IMR-90 (cell line): ENCODE measurements at regions not wholly inside any gene's neighbourhood (a gene's known extent, or its start where the extent isn't known, plus 50 kb on each side); places are given as distances from the start of the nearest gene placed in this dataset.
A peak's percentile ranks its signal among the peaks of the same experiment; 100 is the strongest.

Source experiments
- ATAC-seq: fragments of 200-7000 bp; cut with Tn5 transposase; 2 replicates; pipeline ENCODE4 v1.9.1; 2020; ENCODE audit warnings: low read depth, mild to moderate bottlenecking, moderate library complexity
- BruUV-seq: library from RNA; stranded (reverse); fragments of 400-500 nt; replicated peaks from 2 replicates; lab custom pipeline; 2021; lab: Mats Ljungman, UMichigan
- CTCF ChIA-PET: fragments of 300-600 bp; formaldehyde crosslinking; extraction: SDS; loops from one replicate; lab custom pipeline; 2021; ENCODE audit warnings: antibody characterized with exemption; lab: Yijun Ruan, JAX
- POLR2A ChIA-PET: fragments of 300-600 bp; sonication (Branson Sonifier 250); formaldehyde crosslinking; loops from one replicate; lab custom pipeline; 2022; ENCODE audit warnings: antibody characterized with exemption; ENCODE audit not compliant: unreplicated experiment; lab: Charles Lee
- DNase-seq: peaks from one replicate; pipeline ENCODE4 v3.0.0; 2013
- H2AFZ ChIP-seq: replicated peaks from 2 replicates; pipeline ENCODE3; 2013; ENCODE audit warnings: low read length, mild to moderate bottlenecking; ENCODE audit not compliant: poor library complexity
- H2AK5ac ChIP-seq: 2 replicates; pipeline ENCODE4 v1.6.1; 2013; ENCODE audit warnings: low read depth, low read length, inconsistent platforms
- H2AK9ac ChIP-seq: replicated peaks from 2 replicates; pipeline ENCODE3; 2013; ENCODE audit warnings: mild to moderate bottlenecking, low read depth, low read length, moderate library complexity; ENCODE audit not compliant: poor library complexity
- H2BK120ac ChIP-seq: 2 replicates; pipeline ENCODE4 v1.6.1; 2013; ENCODE audit warnings: low read depth, low read length, inconsistent platforms
- H2BK15ac ChIP-seq: 3 replicates; pipeline ENCODE4 v1.6.1; 2013; ENCODE audit warnings: low read depth, low read length, inconsistent platforms
- H2BK20ac ChIP-seq: 2 replicates; pipeline ENCODE4 v1.6.1; 2013; ENCODE audit warnings: low read depth, mild to moderate bottlenecking, inconsistent platforms, low read length, moderate library complexity
- H2BK5ac ChIP-seq: 2 replicates; pipeline ENCODE4 v1.6.1; 2013; ENCODE audit warnings: mild to moderate bottlenecking, low read depth, low read length, inconsistent platforms; ENCODE audit not compliant: poor library complexity, severe bottlenecking
- H3K14ac ChIP-seq: replicated peaks from 2 replicates; pipeline ENCODE4 v1.6.1; 2013; ENCODE audit warnings: low read depth, low read length, inconsistent platforms
- H3K18ac ChIP-seq: 2 replicates; pipeline ENCODE4 v1.6.1; 2013; ENCODE audit warnings: low read depth, low read length, control low read depth
- H3K23ac ChIP-seq: 2 replicates; pipeline ENCODE4 v1.6.1; 2013; ENCODE audit warnings: low read depth, low read length, inconsistent platforms
- H3K27ac ChIP-seq: 2 replicates; pipeline ENCODE4 v1.5.1; 2013; ENCODE audit warnings: mild to moderate bottlenecking, control low read depth, low read length; ENCODE audit not compliant: insufficient read depth
- H3K27me3 ChIP-seq: 2 replicates; pipeline ENCODE4 v1.6.1; 2013; ENCODE audit warnings: low read length; ENCODE audit not compliant: control insufficient read depth, insufficient read depth
- H3K36me3 ChIP-seq: 2 replicates; pipeline ENCODE4 v1.6.1; 2013; ENCODE audit warnings: low read length, mixed read lengths; ENCODE audit not compliant: control insufficient read depth, insufficient read depth
- H3K4ac ChIP-seq: 2 replicates; pipeline ENCODE4 v1.6.1; 2013; ENCODE audit warnings: low read depth, low read length, inconsistent platforms
- H3K4me1 ChIP-seq: 2 replicates; pipeline ENCODE4 v1.6.1; 2013; ENCODE audit warnings: low read length, mixed read lengths; ENCODE audit not compliant: control insufficient read depth, insufficient read depth
- H3K4me2 ChIP-seq: 2 replicates; pipeline ENCODE4 v1.6.1; 2013; ENCODE audit warnings: low read depth, mild to moderate bottlenecking, control low read depth, low read length, moderate library complexity
- H3K4me3 ChIP-seq: 2 replicates; pipeline ENCODE4 v1.5.1; 2013; ENCODE audit warnings: low read depth, mild to moderate bottlenecking, control low read depth, low read length, moderate library complexity; ENCODE audit not compliant: insufficient read depth
- H3K56ac ChIP-seq: 2 replicates; pipeline ENCODE4 v1.6.1; 2013; ENCODE audit warnings: low read length, inconsistent platforms; ENCODE audit not compliant: insufficient read depth; ENCODE audit errors: extremely low read depth
- H3K79me1 ChIP-seq, 2 experiments: 2 replicates each; pipeline ENCODE4 v1.6.1; 2013; ENCODE audit warnings: low read length in 2 of 2, inconsistent platforms in 1 of 2, low read depth in 1 of 2
- H3K9ac ChIP-seq: 2 replicates; pipeline ENCODE4 v1.6.1; 2013; ENCODE audit warnings: low read depth, low read length, control low read depth
- H3K9me1 ChIP-seq: 2 replicates; pipeline ENCODE4 v1.6.1; 2013; ENCODE audit warnings: low read length, inconsistent platforms; ENCODE audit not compliant: insufficient read depth
- H3K9me3 ChIP-seq: 2 replicates; pipeline ENCODE4 v1.6.1; 2013; ENCODE audit warnings: low read length; ENCODE audit not compliant: control insufficient read depth, insufficient read depth
- H4K20me1 ChIP-seq: 2 replicates; pipeline ENCODE4 v1.6.1; 2013; ENCODE audit warnings: low read length, inconsistent platforms; ENCODE audit not compliant: insufficient read depth
- H4K5ac ChIP-seq: 2 replicates; pipeline ENCODE4 v1.6.1; 2013; ENCODE audit warnings: mild to moderate bottlenecking, low read depth, low read length, control low read depth
- H4K8ac ChIP-seq, 2 experiments: 2 replicates each; pipeline ENCODE4 v1.6.1; 2013; ENCODE audit warnings: low read depth in 2 of 2, low read length in 2 of 2, control low read depth in 1 of 2, inconsistent platforms in 1 of 2
- H4K91ac ChIP-seq: 2 replicates; pipeline ENCODE4 v1.6.1; 2013; ENCODE audit warnings: low read depth, low read length, inconsistent platforms; ENCODE audit not compliant: insufficient read depth
- BHLHE40 ChIP-seq: fragments of 150-350 bp; IDR thresholded peaks from 2 replicates; pipeline ENCODE4 v1.6.1; 2016; ENCODE audit warnings: mild to moderate bottlenecking, low read depth, low read length
- CEBPB ChIP-seq: IDR thresholded peaks from 2 replicates; pipeline ENCODE4 v1.6.1; 2012; ENCODE audit warnings: low read depth, low read length, improper control_type of control experiment
- CHD1 ChIP-seq: IDR thresholded peaks from 2 replicates; pipeline ENCODE4 v1.6.1; 2012; ENCODE audit warnings: low read depth, low read length, improper control_type of control experiment
- CTCF ChIP-seq: conservative IDR thresholded peaks from 2 replicates; pipeline ENCODE4 v1.5.1; 2012; ENCODE audit warnings: mild to moderate bottlenecking, low read depth, low read length, improper control_type of control experiment
- ELK1 ChIP-seq: fragments of 150-350 bp; IDR thresholded peaks from 2 replicates; pipeline ENCODE4 v1.6.1; 2016; ENCODE audit warnings: low read depth, mild to moderate bottlenecking, low read length, moderate library complexity, borderline replicate concordance
- FOS ChIP-seq: fragments of 150-350 bp; IDR thresholded peaks from 2 replicates; pipeline ENCODE4 v1.6.1; 2016; ENCODE audit warnings: low read depth, low read length
- MAFK ChIP-seq: IDR thresholded peaks from 2 replicates; pipeline ENCODE4 v1.6.1; 2012; ENCODE audit warnings: low read depth, low read length, improper control_type of control experiment
- MAZ ChIP-seq: IDR thresholded peaks from 2 replicates; pipeline ENCODE4 v1.6.1; 2012; ENCODE audit warnings: low read depth, mild to moderate bottlenecking, low read length, improper control_type of control experiment, moderate library complexity, borderline replicate concordance
- MXI1 ChIP-seq: IDR thresholded peaks from 2 replicates; pipeline ENCODE4 v1.6.1; 2012; ENCODE audit warnings: low read depth, mild to moderate bottlenecking, low read length, moderate library complexity, borderline replicate concordance
- NFE2L2 ChIP-seq: fragments of 150-350 bp; IDR thresholded peaks from 2 replicates; pipeline ENCODE4 v1.6.1; 2016; ENCODE audit warnings: low read depth, mild to moderate bottlenecking, low read length
- POLR2A ChIP-seq: IDR thresholded peaks from 2 replicates; pipeline ENCODE4 v1.6.1; 2012; ENCODE audit warnings: mild to moderate bottlenecking, low read depth, low read length
- RCOR1 ChIP-seq: IDR thresholded peaks from 2 replicates; pipeline ENCODE4 v1.6.1; 2012; ENCODE audit warnings: mild to moderate bottlenecking, low read length, improper control_type of control experiment; ENCODE audit not compliant: insufficient replicate concordance
- RFX5 ChIP-seq: IDR thresholded peaks from 2 replicates; pipeline ENCODE4 v1.8.0; 2012; ENCODE audit warnings: low read depth, mild to moderate bottlenecking, low read length, moderate library complexity
- SMC3 ChIP-seq: fragments of 150-350 bp; IDR thresholded peaks from 2 replicates; pipeline ENCODE4 v1.6.1; 2016; ENCODE audit warnings: low read depth, mild to moderate bottlenecking, antibody characterized with exemption, low read length, moderate library complexity
- WGBS, 2 experiments: methylation state at CpG; one replicate each; pipeline versions ENCODE4 v1.1.5 to v1.1.7; 2013; ENCODE audit warnings: missing lambda C conversion rate in 2 of 2; ENCODE audit not compliant: insufficient read length in 1 of 2; ENCODE audit errors: extremely low coverage in 2 of 2; 5-methylcytosine and 5-hydroxymethylcytosine counted together
- dilution Hi-C: fragments of 300-500 bp; cut with HindIII; formaldehyde crosslinking; loops from one replicate; pipeline ENCODE4 v1.14.3; 2018; ENCODE audit warnings: low sequenced_read_pairs; ENCODE audit not compliant: unreplicated experiment
- in situ Hi-C: fragments of 300-500 bp; cut with MboI; formaldehyde crosslinking; loops from 3 replicates; pipeline ENCODE4 v1.14.3; 2019; ENCODE audit warnings: low sequenced_read_pairs, inconsistent platforms, mixed read lengths
- intact Hi-C: fragments of 100-400 bp; cut with micrococcal nuclease; formaldehyde crosslinking; loops from 2 replicates; pipeline ENCODE4 v1.10.0; 2022

GRCh38 chr12:74780182-74780849 is 242.7 kb downstream of the ATXN7L3B start:
- no TSS peak for BruUV-seq

More at GRCh38 chr12:74780182-74780849, 242.7 kb downstream of the ATXN7L3B start:
- in situ Hi-C loops (no loop called here), dilution Hi-C loops (no loop called here), intact Hi-C loops (no loop called here)
- no peak for TF ChIP-seq CTCF
- TF ChIP-seq POLR2A: no peak
- TF ChIP-seq ELK1: no peak
- TF ChIP-seq NFE2L2: no peak
- no peak for TF ChIP-seq RCOR1
- no peak for TF ChIP-seq CEBPB
- no peak for TF ChIP-seq BHLHE40
- TF ChIP-seq MAFK: no peak
- TF ChIP-seq FOS: no peak
- TF ChIP-seq MXI1: no peak
- no peak for TF ChIP-seq MAZ
- no peak for TF ChIP-seq CHD1
- TF ChIP-seq SMC3: no peak
- no peak for TF ChIP-seq RFX5
- Histone ChIP-seq H2AFZ (no peak overlapping the region), H4K91ac (no peak overlapping the region), H2AK9ac (no peak overlapping the region), H2BK120ac (no peak overlapping the region), H3K56ac (no peak overlapping the region), H4K5ac (no peak overlapping the region), H3K79me1 (no peaks in the 10 kb centered on the region), H4K8ac (no peak overlapping the region), H3K9me3 (no peaks in the 10 kb centered on the region), H4K20me1 (no peaks in the 10 kb centered on the region), H3K9me1 (no peaks in the 10 kb centered on the region), H2BK20ac (no peak overlapping the region), H3K27ac (no peak overlapping the region), H3K4ac (no peak overlapping the region), H3K36me3 (no peaks in the 10 kb centered on the region), H2AK5ac (no peak overlapping the region), H3K27me3 (no peaks in the 10 kb centered on the region), H3K14ac (no peak overlapping the region), H3K4me2 (no peak overlapping the region), H3K4me3 (no peak overlapping the region), H2BK5ac (no peak overlapping the region), H3K4me1 (no peaks in the 10 kb centered on the region), H2BK15ac (no peak overlapping the region), H3K23ac (no peak overlapping the region), H3K9ac (no peak overlapping the region), H3K18ac (no peak overlapping the region)
- ChIA-PET POLR2A (no interaction called here), CTCF (no interaction called here)
- WGBS, 2 experiments: no CpG with 5 or more reads among the region's 2 CpGs
- DNase-seq: peak; percentile 46
- ATAC-seq: no peak
